GM06990 (cell line): ENCODE measurements at regions not wholly inside any gene's neighbourhood (a gene's known extent, or its start where the extent isn't known, plus 50 kb on each side); places are given as distances from the start of the nearest gene placed in this dataset.

ENCODE experiments used
- DNase-seq: peaks from one replicate; pipeline ENCODE4 v3.0.0-alpha.2; 2011; ENCODE audit not compliant: insufficient read length; ENCODE audit errors: extremely low read depth
- H3K27me3 ChIP-seq: replicated peaks from 2 replicates; pipeline ENCODE4 v1.6.0; 2011; ENCODE audit warnings: low read length; ENCODE audit not compliant: control insufficient read depth, insufficient read depth
- H3K36me3 ChIP-seq: 2 replicates; pipeline ENCODE4 v1.5.1; 2011; ENCODE audit warnings: low read length; ENCODE audit not compliant: control insufficient read depth, insufficient read depth
- H3K4me3 ChIP-seq: replicated peaks from 2 replicates; pipeline ENCODE4 v1.5.1; 2011; ENCODE audit warnings: low read depth, mild to moderate bottlenecking, control low read depth, low read length
- CTCF ChIP-seq: IDR thresholded peaks from 2 replicates; pipeline ENCODE4 v1.5.1; 2011; ENCODE audit warnings: low read length, control low read depth, mild to moderate bottlenecking, inconsistent platforms; ENCODE audit not compliant: insufficient read depth, poor library complexity, severe bottlenecking

DNA sequence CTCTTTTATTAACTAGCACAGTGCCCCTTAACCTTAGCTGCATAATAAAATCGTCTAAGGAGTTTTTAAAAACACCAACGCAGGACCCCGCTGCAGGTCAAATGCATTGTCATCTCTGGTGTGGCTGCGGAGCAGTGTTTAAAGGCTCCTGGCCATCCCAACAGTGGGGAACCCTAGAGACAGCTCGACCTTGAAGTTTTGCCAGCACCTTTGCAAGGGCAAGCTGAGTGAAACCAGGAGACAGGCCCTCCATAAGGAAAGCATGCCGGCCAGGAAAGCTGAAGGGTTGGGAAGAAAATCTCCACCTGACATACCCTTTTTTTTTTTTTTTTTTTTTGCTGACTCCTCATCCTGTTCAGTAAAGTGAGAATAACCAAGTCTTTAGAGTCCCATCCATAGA is 349.0 kb downstream of the CMPK2 start:
- no peak for TF ChIP-seq CTCF
- Histone ChIP-seq H3K27me3 (no peaks in the 10 kb centered on the region), H3K36me3 (no peaks in the 10 kb centered on the region), H3K4me3 (no peak overlapping the region)
- no peak for DNase-seq

- Histone ChIP-seq H3K4me3 (no peak overlapping the region), H3K36me3 (no peaks in the 10 kb centered on the region), H3K27me3 (no peaks in the 10 kb centered on the region)
- no peak for TF ChIP-seq CTCF
- no peak for DNase-seq
Measured at GRCh38 chr2:6518361-6518760, 347.3 kb downstream of the CMPK2 start.

GRCh38 chr2:6523476-6523875 is 342.2 kb downstream of the CMPK2 start:
- TF ChIP-seq CTCF: no peak
- no peak overlapping the region for H3K4me3 ChIP-seq
- DNase-seq: no peak
- no peaks in the 10 kb centered on the region for H3K36me3 ChIP-seq
- H3K27me3 ChIP-seq: no peaks in the 10 kb centered on the region

GRCh38 chr2:6524691-6525474 is 340.8 kb downstream of the CMPK2 start:
- no peak for DNase-seq
- no peak for TF ChIP-seq CTCF
- H3K36me3 ChIP-seq: no peaks in the 10 kb centered on the region
- H3K27me3 ChIP-seq: no peaks in the 10 kb centered on the region
- H3K4me3 ChIP-seq: no peak overlapping the region

DNA sequence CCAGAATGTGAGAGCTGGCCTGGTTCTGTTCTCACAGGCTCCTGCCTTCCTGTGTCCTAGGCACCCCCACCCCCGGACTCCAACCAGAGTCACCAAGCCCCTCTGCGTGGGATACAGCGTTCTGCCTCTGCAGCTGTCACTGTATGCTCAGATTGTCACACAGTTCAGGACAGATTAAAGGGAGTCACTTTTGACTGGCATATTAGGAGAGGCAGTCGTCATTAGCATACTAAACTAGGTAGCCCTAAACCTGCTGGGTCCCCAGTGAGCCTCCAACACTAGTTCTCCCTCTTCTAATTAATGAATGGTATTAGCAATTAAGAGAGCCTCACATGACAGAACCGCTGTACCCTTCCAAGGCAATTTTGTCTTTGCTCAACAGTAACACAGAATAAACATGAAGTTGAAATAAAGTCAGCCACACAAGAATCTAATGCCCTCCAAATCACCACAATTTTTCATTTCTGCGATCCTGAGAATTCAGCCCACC is 340.2 kb downstream of the CMPK2 start:
- no peak for TF ChIP-seq CTCF
- no peaks in the 10 kb centered on the region for H3K36me3 ChIP-seq
- no peak for DNase-seq
- H3K27me3 ChIP-seq: no peaks in the 10 kb centered on the region
- H3K4me3 ChIP-seq: no peak overlapping the region
